ENCODE measurements at regions not wholly inside any gene's neighbourhood (a gene's known extent, or its start where the extent isn't known, plus 50 kb on each side); places are given as distances from the start of the nearest gene placed in this dataset.

- Histone ChIP-seq H3K27me3 (ENCODE audit: insufficient read depth, low read length) (no peaks in the 10 kb centered on the region), H3K79me2 (ENCODE audit: insufficient read depth, low read length) (no peaks in the 10 kb centered on the region), H3K4me2 (ENCODE audit: low read length) (no peak overlapping the region), H3K4me3 (ENCODE audit: low read depth, low read length, poor library complexity, severe bottlenecking) (no peak overlapping the region), H4K20me1 (ENCODE audit: insufficient read depth, low read length) (no peaks in the 10 kb centered on the region), H3K4me1 (ENCODE audit: insufficient read depth, low read length, severe bottlenecking) (no peaks in the 10 kb centered on the region), H3K9me3 (ENCODE audit: low read length) (no peaks in the 10 kb centered on the region), H2AFZ (ENCODE audit: low read length) (no peak overlapping the region), H3K27ac (ENCODE audit: low read depth, low read length, poor library complexity, severe bottlenecking) (no peak overlapping the region), H3K9ac (ENCODE audit: low read length) (no peak overlapping the region), H3K9me2 (ENCODE audit: low read depth, low read length) (no peaks in the 10 kb centered on the region), H3F3A (ENCODE audit: insufficient read depth, low read length) (no peaks in the 10 kb centered on the region), H3K36me3 (ENCODE audit: insufficient read depth, low read length) (no peaks in the 10 kb centered on the region)
- TF ChIP-seq EZH2 (IDR thresholded peaks at IDR 0.05; ENCODE audit: borderline replicate concordance, low read length) = no peak
- TF ChIP-seq CTCF (IDR thresholded peaks at IDR 0.05; ENCODE audit: low read length) = no peak
These were observed 104.1 kb upstream of the CASK start for GRCh38 chrX:42027367-42028000.

GRCh38 chrX:42025861-42026260 is 102.5 kb upstream of the CASK start:
- no peaks in the 10 kb centered on the region for H3F3A ChIP-seq (ENCODE audit: insufficient read depth, low read length)
- H3K9me3 ChIP-seq (ENCODE audit: low read length) = no peaks in the 10 kb centered on the region
- H3K9me2 ChIP-seq (ENCODE audit: low read depth, low read length) = no peaks in the 10 kb centered on the region
- no peaks in the 10 kb centered on the region for H4K20me1 ChIP-seq (ENCODE audit: insufficient read depth, low read length)
- no peaks in the 10 kb centered on the region for H3K4me1 ChIP-seq (ENCODE audit: insufficient read depth, low read length, severe bottlenecking)
- no peak overlapping the region for H3K27ac ChIP-seq (ENCODE audit: low read depth, low read length, poor library complexity, severe bottlenecking)
- no peaks in the 10 kb centered on the region for H3K79me2 ChIP-seq (ENCODE audit: insufficient read depth, low read length)
- H3K36me3 ChIP-seq (ENCODE audit: insufficient read depth, low read length) = no peaks in the 10 kb centered on the region
- no peak overlapping the region for H2AFZ ChIP-seq (ENCODE audit: low read length)
- H3K27me3 ChIP-seq (ENCODE audit: insufficient read depth, low read length) = no peaks in the 10 kb centered on the region
- no peak for TF ChIP-seq EZH2 (IDR thresholded peaks at IDR 0.05; ENCODE audit: borderline replicate concordance, low read length)
- no peak for TF ChIP-seq CTCF (IDR thresholded peaks at IDR 0.05; ENCODE audit: low read length)
- no peak overlapping the region for H3K4me3 ChIP-seq (ENCODE audit: low read depth, low read length, poor library complexity, severe bottlenecking)
- H3K4me2 ChIP-seq (ENCODE audit: low read length) = no peak overlapping the region
- H3K9ac ChIP-seq (ENCODE audit: low read length) = no peak overlapping the region

DNA sequence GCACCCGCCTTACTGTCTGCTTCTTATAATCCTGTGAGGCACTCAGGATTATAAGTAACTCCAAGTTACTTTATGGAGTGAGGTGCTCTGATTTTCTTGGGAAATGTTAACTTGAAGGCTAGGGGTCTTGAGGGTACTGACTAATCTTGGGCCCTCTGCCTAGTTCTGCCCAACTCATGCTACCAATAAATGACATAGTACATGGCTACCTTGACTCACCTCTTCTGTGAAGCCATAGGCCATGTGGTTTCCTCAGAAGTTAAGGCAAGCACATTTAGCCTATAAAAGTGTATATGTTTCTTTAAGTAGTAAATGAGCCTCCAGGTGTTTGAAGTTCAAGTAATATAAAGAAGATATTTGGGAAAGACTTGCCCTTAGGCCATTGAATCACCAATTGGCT is 99.8 kb upstream of the CASK start:
- Histone ChIP-seq H2AFZ (ENCODE audit: low read length) (no peak overlapping the region), H3K4me2 (ENCODE audit: low read length) (no peak overlapping the region), H3K4me3 (ENCODE audit: low read depth, low read length, poor library complexity, severe bottlenecking) (no peak overlapping the region), H3F3A (ENCODE audit: insufficient read depth, low read length) (no peaks in the 10 kb centered on the region), H3K4me1 (ENCODE audit: insufficient read depth, low read length, severe bottlenecking) (no peaks in the 10 kb centered on the region), H3K9ac (ENCODE audit: low read length) (no peak overlapping the region), H3K9me2 (ENCODE audit: low read depth, low read length) (no peaks in the 10 kb centered on the region), H4K20me1 (ENCODE audit: insufficient read depth, low read length) (no peaks in the 10 kb centered on the region), H3K79me2 (ENCODE audit: insufficient read depth, low read length) (no peaks in the 10 kb centered on the region), H3K27me3 (ENCODE audit: insufficient read depth, low read length) (no peaks in the 10 kb centered on the region), H3K27ac (ENCODE audit: low read depth, low read length, poor library complexity, severe bottlenecking) (no peak overlapping the region), H3K9me3 (ENCODE audit: low read length) (no peaks in the 10 kb centered on the region), H3K36me3 (ENCODE audit: insufficient read depth, low read length) (no peaks in the 10 kb centered on the region)
- TF ChIP-seq CTCF (IDR thresholded peaks at IDR 0.05; ENCODE audit: low read length) (no peak), EZH2 (IDR thresholded peaks at IDR 0.05; ENCODE audit: borderline replicate concordance, low read length) (no peak)

Measured in OCI-LY1 (cell line).